OCI-LY1 (cell line): ENCODE measurements at regions not wholly inside any gene's neighbourhood (a gene's known extent, or its start where the extent isn't known, plus 50 kb on each side); places are given as distances from the start of the nearest gene placed in this dataset.

Experiments used
- CTCF ChIP-seq: fragments of 200-600 bp; sonication (generic), shearing (Covaris generic); IDR thresholded peaks from 2 replicates; pipeline ENCODE4 v1.5.1; 2017; ENCODE audit warnings: mild to moderate bottlenecking, antibody characterized with exemption, low read length, moderate library complexity, mixed read lengths
- EZH2 ChIP-seq: fragments of 200-600 bp; sonication (generic), shearing (Covaris generic); IDR thresholded peaks from 2 replicates; pipeline ENCODE4 v1.8.0; 2017; ENCODE audit warnings: borderline replicate concordance, mixed run types, mild to moderate bottlenecking, antibody characterized with exemption, low read length, moderate library complexity, mixed read lengths

DNA sequence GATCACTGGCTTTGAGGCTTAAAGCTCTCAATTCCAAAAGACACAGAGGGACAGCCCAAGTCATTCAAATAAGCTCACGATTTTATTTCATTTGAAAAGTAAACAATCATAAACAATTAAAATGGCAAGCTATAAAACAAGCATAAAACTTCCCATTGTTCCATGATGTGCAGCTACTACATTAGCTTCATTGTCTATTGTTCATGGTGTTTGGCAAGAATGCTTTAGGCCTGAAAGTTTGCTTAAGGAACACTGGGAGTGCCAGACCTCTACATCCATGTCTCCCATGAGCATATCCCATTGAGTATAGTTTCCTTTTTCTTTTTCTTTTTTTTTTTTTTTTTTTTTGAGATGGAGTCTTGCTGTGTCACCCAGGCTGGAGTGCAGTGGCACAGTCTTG is 286.1 kb upstream of the ESRRG start:
- no peak for TF ChIP-seq CTCF
- TF ChIP-seq EZH2, result no peak
